HUES6 (cell line): ENCODE measurements at regions not wholly inside any gene's neighbourhood (a gene's known extent, or its start where the extent isn't known, plus 50 kb on each side); places are given as distances from the start of the nearest gene placed in this dataset.
"Not testable (repeated sequence)": the region's sequence is repeated elsewhere in the genome, so short reads cannot be mapped to it uniquely, and the experiment has no call there.

Experiments used
- H3K27ac ChIP-seq: 2 replicates; pipeline ENCODE4 v1.7.0; 2013; ENCODE audit warnings: low read depth, mild to moderate bottlenecking, low read length, inconsistent platforms
- H3K27me3 ChIP-seq: 2 replicates; pipeline ENCODE4 v1.6.1; 2013; ENCODE audit warnings: low read length; ENCODE audit not compliant: control insufficient read depth, insufficient read depth
- H3K36me3 ChIP-seq: 2 replicates; pipeline ENCODE4 v1.6.1; 2013; ENCODE audit warnings: low read length; ENCODE audit not compliant: control insufficient read depth, insufficient read depth
- H3K4me1 ChIP-seq: 2 replicates; pipeline ENCODE4 v1.6.1; 2013; ENCODE audit warnings: low read length; ENCODE audit not compliant: control insufficient read depth, insufficient read depth
- H3K4me3 ChIP-seq: 2 replicates; pipeline ENCODE4 v1.5.1; 2013; ENCODE audit warnings: low read depth, low read length
- H3K9ac ChIP-seq: one replicate; pipeline ENCODE4 v1.6.1; 2013; ENCODE audit warnings: mild to moderate bottlenecking, low read length
- H3K9me3 ChIP-seq: 2 replicates; pipeline ENCODE4 v1.6.1; 2013; ENCODE audit warnings: low read depth, low read length; ENCODE audit not compliant: control insufficient read depth, insufficient read depth

GRCh38 chr6:841569-841968, 148.6 kb upstream of the EXOC2 start:
- Histone ChIP-seq H3K4me3 (no peak overlapping the region), H3K4me1 (no peaks in the 10 kb centered on the region), H3K27me3 (no peaks in the 10 kb centered on the region), H3K36me3 (no peaks in the 10 kb centered on the region), H3K9me3 (peaks cover 10% of the 10 kb centered on the region), H3K9ac (no peak overlapping the region), H3K27ac (no peak overlapping the region)

- H3K4me1 ChIP-seq: no peaks in the 10 kb centered on the region
- H3K9me3 ChIP-seq: peaks cover 10% of the 10 kb centered on the region
- H3K27ac ChIP-seq: no peak overlapping the region
- no peaks in the 10 kb centered on the region for H3K27me3 ChIP-seq
- no peak overlapping the region for H3K9ac ChIP-seq
- H3K4me3 ChIP-seq: no peak overlapping the region
- no peaks in the 10 kb centered on the region for H3K36me3 ChIP-seq
Measured at GRCh38 chr6:839201-839600, 146.3 kb upstream of the EXOC2 start.

- Histone ChIP-seq H3K4me3 (no peak overlapping the region), H3K9ac (no peak overlapping the region), H3K27me3 (no peaks in the 10 kb centered on the region), H3K9me3 (peaks cover 15% of the 10 kb centered on the region), H3K36me3 (no peaks in the 10 kb centered on the region), H3K4me1 (no peaks in the 10 kb centered on the region), H3K27ac (no peak overlapping the region)
Measured at GRCh38 chr6:837380-837779, 144.4 kb upstream of the EXOC2 start.

DNA sequence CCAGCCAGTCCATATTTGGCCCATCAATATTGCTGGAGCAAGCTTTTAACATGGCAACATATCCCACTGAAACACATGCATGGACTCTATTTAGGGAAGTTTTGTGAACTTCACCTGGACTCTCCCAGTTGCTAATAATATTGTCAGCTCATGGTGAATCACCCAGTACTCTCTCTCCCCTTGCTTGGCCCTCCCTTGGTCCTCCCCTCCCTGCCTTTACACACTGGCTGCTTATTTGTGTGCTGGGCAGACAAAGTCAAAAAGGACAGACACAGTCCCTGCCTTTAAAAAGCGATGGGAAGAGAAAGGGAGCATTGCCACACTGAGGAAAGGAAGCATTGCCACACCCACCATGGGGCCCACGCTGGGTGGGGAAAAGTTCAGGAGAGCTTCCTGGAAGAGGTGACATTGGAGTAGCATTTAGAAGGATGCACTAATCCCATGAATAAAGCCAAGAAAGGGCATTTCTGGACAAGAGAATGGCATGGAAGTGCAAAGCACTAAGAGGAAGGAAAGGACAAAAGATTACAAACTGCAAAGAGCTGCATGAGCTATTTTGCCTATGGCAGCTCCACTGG, 143.4 kb upstream of the EXOC2 start:
- Histone ChIP-seq H3K9ac (no peak overlapping the region), H3K27ac (no peak overlapping the region), H3K4me1 (no peaks in the 10 kb centered on the region), H3K4me3 (no peak overlapping the region), H3K9me3 (peaks cover 19% of the 10 kb centered on the region), H3K27me3 (no peaks in the 10 kb centered on the region), H3K36me3 (no peaks in the 10 kb centered on the region)

GRCh38 chr6:835476-836160, 142.7 kb upstream of the EXOC2 start:
- H3K9me3 ChIP-seq: peaks cover 21% of the 10 kb centered on the region
- H3K27me3 ChIP-seq: no peaks in the 10 kb centered on the region
- 0 out of 2 replicates have a peak, but pooled peaks cover 2% of the 10 kb centered on the region for H3K4me1 ChIP-seq
- no peak overlapping the region for H3K9ac ChIP-seq
- H3K36me3 ChIP-seq: no peaks in the 10 kb centered on the region
- H3K27ac ChIP-seq: no peak overlapping the region
- H3K4me3 ChIP-seq: no peak overlapping the region

GRCh38 chr6:834866-835265, 141.9 kb upstream of the EXOC2 start:
- H3K4me3 ChIP-seq: no peak overlapping the region
- H3K27ac ChIP-seq: no peak overlapping the region
- H3K4me1 ChIP-seq: peaks cover 10% of the 10 kb centered on the region
- H3K27me3 ChIP-seq: no peaks in the 10 kb centered on the region
- H3K9me3 ChIP-seq: peaks cover 14% of the 10 kb centered on the region
- H3K9ac ChIP-seq: no peak overlapping the region
- no peaks in the 10 kb centered on the region for H3K36me3 ChIP-seq

DNA sequence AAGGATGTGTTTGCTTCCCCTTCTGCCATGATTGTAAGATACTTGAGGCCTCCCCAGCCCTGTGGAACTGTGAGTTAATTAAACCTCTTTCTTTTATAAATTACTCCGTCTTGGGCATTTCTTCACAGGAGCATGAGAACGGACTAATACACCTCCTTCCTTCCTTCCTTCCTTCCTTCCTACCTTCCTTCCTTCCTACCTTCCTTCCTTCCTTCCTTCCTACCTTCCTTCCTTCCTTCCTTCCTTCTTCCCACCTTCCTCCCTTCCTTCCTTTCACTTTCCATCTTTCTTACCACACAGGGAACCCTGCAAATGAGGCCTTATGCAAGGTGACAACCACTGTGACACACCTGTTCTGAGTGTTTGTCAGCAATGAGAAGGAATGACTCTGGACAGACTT, 141.3 kb upstream of the EXOC2 start:
- no peak overlapping the region for H3K9ac ChIP-seq

GRCh38 chr6:832804-833203, 139.9 kb upstream of the EXOC2 start:
- not testable (repeated sequence) for H3K36me3 ChIP-seq, H3K9ac ChIP-seq
- H3K4me1 ChIP-seq: peaks cover 12% of the 10 kb centered on the region

More for the DNA sequence above, 141.3 kb upstream of the EXOC2 start:
- Histone ChIP-seq H3K27ac (no peak overlapping the region), H3K4me3 (no peak overlapping the region), H3K9me3 (peaks cover 12% of the 10 kb centered on the region), H3K27me3 (no peaks in the 10 kb centered on the region), H3K36me3 (no peaks in the 10 kb centered on the region), H3K4me1 (peaks cover 12% of the 10 kb centered on the region)

GRCh38 chr6:830667-831327, 137.9 kb upstream of the EXOC2 start:
- no peaks in the 10 kb centered on the region for H3K36me3 ChIP-seq
- H3K27me3 ChIP-seq: no peaks in the 10 kb centered on the region
- no peak overlapping the region for H3K9ac ChIP-seq
- H3K4me3 ChIP-seq: no peak overlapping the region
- H3K4me1 ChIP-seq: peaks cover 12% of the 10 kb centered on the region
- no peak overlapping the region for H3K27ac ChIP-seq
- peaks cover 27% of the 10 kb centered on the region for H3K9me3 ChIP-seq

More at GRCh38 chr6:832804-833203, 139.9 kb upstream of the EXOC2 start:
- H3K9me3 ChIP-seq: peaks cover 15% of the 10 kb centered on the region
- not testable (repeated sequence) for H3K27ac ChIP-seq, H3K27me3 ChIP-seq, H3K4me3 ChIP-seq

DNA sequence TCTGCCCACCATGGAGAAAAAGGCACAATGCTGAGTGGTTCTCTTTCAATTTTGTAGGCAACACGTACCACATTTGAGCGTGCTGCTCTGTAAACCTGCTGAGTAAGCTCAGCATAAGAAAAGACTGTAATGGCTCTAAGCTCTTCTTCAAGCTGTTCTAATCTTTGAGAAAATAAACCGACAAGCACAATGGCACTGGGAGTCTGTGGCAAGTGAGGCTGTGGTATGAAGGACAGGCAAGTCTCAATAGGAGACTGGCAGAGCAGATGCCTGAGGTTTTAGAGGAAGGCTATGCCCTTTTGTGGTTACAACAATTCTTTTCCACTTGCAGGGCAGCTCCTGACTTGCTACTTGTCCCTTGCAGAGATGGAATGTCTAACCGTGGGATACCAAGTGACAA, 136.7 kb upstream of the EXOC2 start:
- Histone ChIP-seq H3K27me3 (no peaks in the 10 kb centered on the region), H3K4me1 (peaks cover 12% of the 10 kb centered on the region), H3K36me3 (no peaks in the 10 kb centered on the region), H3K27ac (no peak overlapping the region), H3K4me3 (no peak overlapping the region), H3K9me3 (peaks cover 27% of the 10 kb centered on the region), H3K9ac (no peak overlapping the region)

DNA sequence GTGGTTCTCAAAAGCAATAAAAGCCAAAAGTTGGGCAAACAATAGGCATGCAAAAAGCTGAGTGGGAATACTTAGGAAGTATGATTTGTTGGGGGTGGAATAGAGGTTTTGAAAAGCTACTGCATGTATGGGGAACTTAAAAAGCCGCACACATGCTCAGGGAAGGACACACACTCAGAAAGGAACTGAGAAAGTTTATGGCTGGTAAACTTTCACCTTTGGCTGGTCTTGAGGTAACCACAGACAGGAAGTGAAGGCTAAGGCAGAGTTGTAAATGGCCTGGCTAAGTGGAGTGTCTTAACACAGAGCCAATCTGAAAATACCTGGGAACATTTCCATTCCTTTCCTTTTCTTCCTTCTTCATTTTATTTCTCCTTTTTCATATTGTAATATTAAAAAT, 134.5 kb upstream of the EXOC2 start:
- no peaks in the 10 kb centered on the region for H3K27me3 ChIP-seq
- no peak overlapping the region for H3K9ac ChIP-seq
- H3K4me1 ChIP-seq: peaks cover 12% of the 10 kb centered on the region
- peaks cover 22% of the 10 kb centered on the region for H3K9me3 ChIP-seq
- H3K36me3 ChIP-seq: no peaks in the 10 kb centered on the region
- no peak overlapping the region for H3K27ac ChIP-seq
- no peak overlapping the region for H3K4me3 ChIP-seq
